Karpas-422 (cell line): ENCODE measurements at regions not wholly inside any gene's neighbourhood (a gene's known extent, or its start where the extent isn't known, plus 50 kb on each side); places are given as distances from the start of the nearest gene placed in this dataset.
"Not testable (repeated sequence)": the region's sequence is repeated elsewhere in the genome, so short reads cannot be mapped to it uniquely, and the experiment has no call there.

Experiments used
- DNase-seq: peaks from one replicate; pipeline ENCODE4 v3.0.0-alpha.2; 2015
- H2AFZ ChIP-seq: fragments of 200-600 bp; sonication (generic); 2 replicates; pipeline ENCODE4 v1.6.1; 2014; ENCODE audit warnings: antibody characterized with exemption, low read length, mixed read lengths
- H3K27ac ChIP-seq: fragments of 200-600 bp; sonication (generic); 2 replicates; pipeline ENCODE4 v1.5.1; 2014; ENCODE audit warnings: mild to moderate bottlenecking, low read length, moderate library complexity
- H3K27me3 ChIP-seq: fragments of 200-600 bp; sonication (generic); 2 replicates; pipeline ENCODE4 v1.6.1; 2014; ENCODE audit warnings: low read length, mixed read lengths
- H3K36me3 ChIP-seq: fragments of 200-600 bp; sonication (generic); 2 replicates; pipeline ENCODE4 v1.6.1; 2014; ENCODE audit warnings: low read length, mixed read lengths; ENCODE audit not compliant: insufficient read depth
- H3K4me1 ChIP-seq: fragments of 200-600 bp; sonication (generic); 2 replicates; pipeline ENCODE4 v1.6.1; 2014; ENCODE audit warnings: mild to moderate bottlenecking, low read length, mixed read lengths
- H3K4me2 ChIP-seq: fragments of 200-600 bp; sonication (generic); 2 replicates; pipeline ENCODE4 v1.6.1; 2014; ENCODE audit warnings: low read length, low read depth, mild to moderate bottlenecking; ENCODE audit not compliant: poor library complexity, severe bottlenecking
- H3K4me3 ChIP-seq: fragments of 200-600 bp; sonication (generic); 2 replicates; pipeline ENCODE4 v1.5.1; 2014; ENCODE audit warnings: mild to moderate bottlenecking, antibody characterized with exemption, low read length, mixed read lengths
- H3K79me2 ChIP-seq: fragments of 200-600 bp; sonication (generic); 2 replicates; pipeline ENCODE4 v1.6.1; 2014; ENCODE audit warnings: mild to moderate bottlenecking, low read length, mixed read lengths
- H3K9ac ChIP-seq: fragments of 200-600 bp; sonication (generic); 2 replicates; pipeline ENCODE4 v1.6.0; 2014; ENCODE audit warnings: low read length
- H3K9me2 ChIP-seq: fragments of 200-600 bp; sonication (generic), shearing (Covaris generic); replicated peaks from 2 replicates; pipeline ENCODE4 v1.6.0; 2014; ENCODE audit warnings: mild to moderate bottlenecking, low read length, moderate library complexity; ENCODE audit not compliant: insufficient read depth
- H3K9me3 ChIP-seq: fragments of 300-700, 200-600 bp; sonication (generic); 2 replicates; pipeline ENCODE4 v1.6.1; 2014; ENCODE audit warnings: low read length, mixed read lengths
- H4K20me1 ChIP-seq: fragments of 200-600 bp; sonication (generic); 2 replicates; pipeline ENCODE4 v1.6.1; 2014; ENCODE audit warnings: mild to moderate bottlenecking, antibody characterized with exemption, low read length, low read depth; ENCODE audit not compliant: insufficient read depth

- Histone ChIP-seq H3K4me1 (no peaks in the 10 kb centered on the region), H3K9ac (no peak overlapping the region), H3K9me3 (no peaks in the 10 kb centered on the region), H3K36me3 (no peaks in the 10 kb centered on the region), H4K20me1 (no peaks in the 10 kb centered on the region), H3K4me2 (no peak overlapping the region), H3K9me2 (no peaks in the 10 kb centered on the region), H3K27me3 (no peaks in the 10 kb centered on the region; the same call in 1 of the 2 replicates), H2AFZ (no peak overlapping the region), H3K79me2 (no peaks in the 10 kb centered on the region), H3K27ac (no peak overlapping the region), H3K4me3 (no peak overlapping the region)
- no peak for DNase-seq
These were observed 206.3 kb upstream of the NR5A2 start for GRCh38 chr1:199821029-199821779.

- H2AFZ ChIP-seq, result no peak overlapping the region
- DNase-seq, result no peak
- H4K20me1 ChIP-seq, result no peaks in the 10 kb centered on the region
These were observed 195.1 kb upstream of the NR5A2 start for GRCh38 chr1:199832451-199832850.

GRCh38 chr1:199834711-199835110, 192.8 kb upstream of the NR5A2 start:
- Histone ChIP-seq H3K4me3 (no peak overlapping the region), H3K4me2 (no peak overlapping the region), H3K36me3 (no peaks in the 10 kb centered on the region), H2AFZ (no peak overlapping the region), H3K27me3 (no peaks in the 10 kb centered on the region), H3K9ac (no peak overlapping the region), H3K4me1 (no peaks in the 10 kb centered on the region), H3K9me2 (no peaks in the 10 kb centered on the region), H3K79me2 (no peaks in the 10 kb centered on the region), H4K20me1 (no peaks in the 10 kb centered on the region), H3K9me3 (no peaks in the 10 kb centered on the region), H3K27ac (no peak overlapping the region)
- DNase-seq, result no peak

More at GRCh38 chr1:199832451-199832850, 195.1 kb upstream of the NR5A2 start:
- no peaks in the 10 kb centered on the region for H3K79me2 ChIP-seq
- no peaks in the 10 kb centered on the region for H3K27me3 ChIP-seq
- H3K9me2 ChIP-seq, result no peaks in the 10 kb centered on the region
- H3K4me2 ChIP-seq, result no peak overlapping the region
- H3K9me3 ChIP-seq, result no peaks in the 10 kb centered on the region
- no peaks in the 10 kb centered on the region for H3K36me3 ChIP-seq
- no peak overlapping the region for H3K27ac ChIP-seq
- no peak overlapping the region for H3K9ac ChIP-seq
- no peak overlapping the region for H3K4me3 ChIP-seq
- no peaks in the 10 kb centered on the region for H3K4me1 ChIP-seq

GRCh38 chr1:199836430-199836829, 191.1 kb upstream of the NR5A2 start:
- no peaks in the 10 kb centered on the region for H3K36me3 ChIP-seq
- no peak overlapping the region for H3K4me3 ChIP-seq
- no peak overlapping the region for H3K9ac ChIP-seq
- no peaks in the 10 kb centered on the region for H4K20me1 ChIP-seq
- H3K4me2 ChIP-seq, result no peak overlapping the region
- H3K27me3 ChIP-seq, result no peaks in the 10 kb centered on the region
- H3K9me3 ChIP-seq, result no peaks in the 10 kb centered on the region
- no peaks in the 10 kb centered on the region for H3K79me2 ChIP-seq
- no peak overlapping the region for H2AFZ ChIP-seq
- DNase-seq, result no peak
- H3K4me1 ChIP-seq, result no peaks in the 10 kb centered on the region
- no peak overlapping the region for H3K27ac ChIP-seq
- H3K9me2 ChIP-seq, result no peaks in the 10 kb centered on the region

GRCh38 chr1:199837321-199837720, 190.2 kb upstream of the NR5A2 start:
- no peaks in the 10 kb centered on the region for H3K4me1 ChIP-seq
- no peaks in the 10 kb centered on the region for H3K36me3 ChIP-seq
- DNase-seq, result no peak
- H3K4me2 ChIP-seq, result no peak overlapping the region
- no peaks in the 10 kb centered on the region for H3K79me2 ChIP-seq
- H3K9me3 ChIP-seq, result no peaks in the 10 kb centered on the region
- no peaks in the 10 kb centered on the region for H3K27me3 ChIP-seq
- no peaks in the 10 kb centered on the region for H4K20me1 ChIP-seq
- H2AFZ ChIP-seq, result no peak overlapping the region
- H3K27ac ChIP-seq, result no peak overlapping the region
- no peak overlapping the region for H3K9ac ChIP-seq
- no peak overlapping the region for H3K4me3 ChIP-seq
- no peaks in the 10 kb centered on the region for H3K9me2 ChIP-seq

DNA sequence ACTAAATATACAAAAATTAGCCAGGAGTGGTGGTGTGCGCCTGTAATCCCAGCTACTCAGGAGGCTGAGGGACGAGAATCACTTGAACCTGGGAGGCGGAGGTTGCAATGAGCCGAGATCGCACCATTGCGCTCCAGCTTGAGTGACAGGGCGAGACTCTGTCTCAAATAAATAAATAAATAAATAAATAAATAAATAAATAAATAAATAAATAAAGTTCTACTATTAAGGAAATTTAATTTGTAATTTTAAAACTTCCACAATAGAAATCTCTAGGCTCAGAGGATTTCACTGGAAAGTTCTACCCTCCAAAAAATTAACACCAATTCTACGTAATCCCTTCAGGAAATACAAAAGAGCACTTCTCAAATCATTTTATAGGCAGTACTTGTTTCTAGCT, 187.9 kb upstream of the NR5A2 start:
- H3K4me2 ChIP-seq, DNase-seq, H3K9me3 ChIP-seq, H3K9me2 ChIP-seq, H3K4me3 ChIP-seq, H3K27ac ChIP-seq, H3K27me3 ChIP-seq, H3K4me1 ChIP-seq, H3K36me3 ChIP-seq, H4K20me1 ChIP-seq, H2AFZ ChIP-seq, H3K9ac ChIP-seq, H3K79me2 ChIP-seq: not testable (repeated sequence)

GRCh38 chr1:199843096-199843495, 184.4 kb upstream of the NR5A2 start:
- not testable (repeated sequence) for H3K27ac ChIP-seq, H3K4me3 ChIP-seq, H3K9ac ChIP-seq, H3K4me1 ChIP-seq, H2AFZ ChIP-seq, H3K9me2 ChIP-seq, H3K27me3 ChIP-seq, H3K36me3 ChIP-seq, H3K4me2 ChIP-seq, H3K79me2 ChIP-seq, H3K9me3 ChIP-seq, H4K20me1 ChIP-seq, DNase-seq

GRCh38 chr1:199843861-199844260, 183.6 kb upstream of the NR5A2 start:
- H3K79me2 ChIP-seq, result no peaks in the 10 kb centered on the region
- no peaks in the 10 kb centered on the region for H3K4me1 ChIP-seq
- no peak for DNase-seq
- no peak overlapping the region for H3K9ac ChIP-seq
- no peaks in the 10 kb centered on the region for H3K9me3 ChIP-seq
- no peak overlapping the region for H3K27ac ChIP-seq
- H3K27me3 ChIP-seq, result no peaks in the 10 kb centered on the region
- H3K36me3 ChIP-seq, result no peaks in the 10 kb centered on the region
- no peak overlapping the region for H3K4me3 ChIP-seq
- no peaks in the 10 kb centered on the region for H4K20me1 ChIP-seq
- no peak overlapping the region for H2AFZ ChIP-seq
- no peaks in the 10 kb centered on the region for H3K9me2 ChIP-seq
- H3K4me2 ChIP-seq, result no peak overlapping the region
